Fibroblast of the aortic adventitia (primary cell): ENCODE measurements at regions not wholly inside any gene's neighbourhood (a gene's known extent, or its start where the extent isn't known, plus 50 kb on each side); places are given as distances from the start of the nearest gene placed in this dataset.

Source experiments
- DNase-seq: peaks from one replicate; pipeline ENCODE4 v3.0.0-alpha.2; 2010; ENCODE audit warnings: low read depth
- H3K4me3 ChIP-seq: 2 replicates; pipeline ENCODE4 v1.5.1; 2011; ENCODE audit warnings: low read depth, mild to moderate bottlenecking, control low read depth, low read length, moderate library complexity
- TF ChIP-seq, protein P1 (sequence below): IDR thresholded peaks from 2 replicates; pipeline ENCODE4 v1.5.1; 2011; ENCODE audit warnings: mild to moderate bottlenecking, low read length, control low read depth, inconsistent platforms; ENCODE audit not compliant: insufficient read depth

DNA sequence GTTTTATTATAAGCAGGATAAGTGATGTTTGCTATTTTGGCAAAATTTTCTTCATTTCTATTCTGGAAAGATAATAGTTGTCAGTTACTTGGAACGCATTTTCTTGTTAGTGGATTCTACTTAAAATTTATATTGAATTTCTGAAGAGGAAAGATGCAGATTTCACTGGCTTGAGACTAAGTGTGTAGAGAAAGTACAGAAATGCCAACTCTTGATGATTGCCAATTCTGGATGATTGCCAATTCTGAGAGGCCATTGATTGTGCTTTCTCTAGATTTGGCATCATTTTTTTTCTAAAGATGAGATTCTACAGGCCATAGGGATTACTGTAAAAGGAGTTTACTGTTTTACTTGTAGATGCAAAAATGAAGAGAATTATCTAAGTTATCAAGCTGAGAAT is 58.9 kb upstream of the CNTN3 start:
- H3K4me3 ChIP-seq = no peak overlapping the region
- TF ChIP-seq, protein P1, sequence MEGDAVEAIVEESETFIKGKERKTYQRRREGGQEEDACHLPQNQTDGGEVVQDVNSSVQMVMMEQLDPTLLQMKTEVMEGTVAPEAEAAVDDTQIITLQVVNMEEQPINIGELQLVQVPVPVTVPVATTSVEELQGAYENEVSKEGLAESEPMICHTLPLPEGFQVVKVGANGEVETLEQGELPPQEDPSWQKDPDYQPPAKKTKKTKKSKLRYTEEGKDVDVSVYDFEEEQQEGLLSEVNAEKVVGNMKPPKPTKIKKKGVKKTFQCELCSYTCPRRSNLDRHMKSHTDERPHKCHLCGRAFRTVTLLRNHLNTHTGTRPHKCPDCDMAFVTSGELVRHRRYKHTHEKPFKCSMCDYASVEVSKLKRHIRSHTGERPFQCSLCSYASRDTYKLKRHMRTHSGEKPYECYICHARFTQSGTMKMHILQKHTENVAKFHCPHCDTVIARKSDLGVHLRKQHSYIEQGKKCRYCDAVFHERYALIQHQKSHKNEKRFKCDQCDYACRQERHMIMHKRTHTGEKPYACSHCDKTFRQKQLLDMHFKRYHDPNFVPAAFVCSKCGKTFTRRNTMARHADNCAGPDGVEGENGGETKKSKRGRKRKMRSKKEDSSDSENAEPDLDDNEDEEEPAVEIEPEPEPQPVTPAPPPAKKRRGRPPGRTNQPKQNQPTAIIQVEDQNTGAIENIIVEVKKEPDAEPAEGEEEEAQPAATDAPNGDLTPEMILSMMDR = no peak
- no peak for DNase-seq

- TF ChIP-seq, protein P1 = no peak
- no peak for DNase-seq
- no peak overlapping the region for H3K4me3 ChIP-seq
Measured at GRCh38 chr3:74664606-74665005, 50.1 kb upstream of the CNTN3 start.
